GM23248 (cell line): ENCODE measurements at regions not wholly inside any gene's neighbourhood (a gene's known extent, or its start where the extent isn't known, plus 50 kb on each side); places are given as distances from the start of the nearest gene placed in this dataset.

Experiments used
- DNase-seq: peaks from one replicate; pipeline ENCODE4 v3.0.0-alpha.2; 2015
- H2AFZ ChIP-seq: fragments of 200-600 bp; sonication (generic); 2 replicates; pipeline ENCODE4 v1.6.1; 2016; ENCODE audit warnings: antibody characterized with exemption
- H3F3A ChIP-seq: fragments of 200-600 bp; sonication (generic); 2 replicates; pipeline ENCODE4 v1.6.1; 2016; ENCODE audit warnings: mild to moderate bottlenecking, antibody characterized with exemption, mixed run types; ENCODE audit not compliant: insufficient read depth
- H3K27ac ChIP-seq: fragments of 200-600 bp; sonication (generic); 2 replicates; pipeline ENCODE4 v1.5.1; 2016; ENCODE audit warnings: mild to moderate bottlenecking
- H3K27me3 ChIP-seq: fragments of 200-600 bp; sonication (generic); replicated peaks from 2 replicates; pipeline ENCODE4 v1.6.1; 2016; ENCODE audit warnings: mild to moderate bottlenecking; ENCODE audit not compliant: insufficient read depth
- H3K36me3 ChIP-seq: fragments of 200-600 bp; sonication (generic); 2 replicates; pipeline ENCODE4 v1.6.1; 2016; ENCODE audit warnings: low read depth, mild to moderate bottlenecking
- H3K4me1 ChIP-seq: fragments of 200-600 bp; sonication (generic); 2 replicates; pipeline ENCODE4 v1.6.1; 2016; ENCODE audit warnings: mild to moderate bottlenecking; ENCODE audit not compliant: insufficient read depth
- H3K4me2 ChIP-seq: fragments of 200-600 bp; sonication (generic); one replicate; pipeline ENCODE4 v1.6.1; 2016; ENCODE audit warnings: mild to moderate bottlenecking; ENCODE audit not compliant: unreplicated experiment
- H3K4me3 ChIP-seq: fragments of 200-600 bp; sonication (generic); 2 replicates; pipeline ENCODE4 v1.5.1; 2016; ENCODE audit warnings: mild to moderate bottlenecking
- H3K79me2 ChIP-seq: fragments of 200-600 bp; sonication (generic); 2 replicates; pipeline ENCODE4 v1.6.1; 2016; ENCODE audit warnings: mild to moderate bottlenecking; ENCODE audit not compliant: insufficient read depth
- H3K9ac ChIP-seq: fragments of 200-600 bp; sonication (generic); 2 replicates; pipeline ENCODE4 v1.6.1; 2016; ENCODE audit warnings: mild to moderate bottlenecking
- H3K9me2 ChIP-seq: fragments of 200-600 bp; sonication (generic); 2 replicates; pipeline ENCODE4 v1.6.1; 2016; ENCODE audit warnings: mixed run types, mild to moderate bottlenecking, moderate library complexity; ENCODE audit not compliant: insufficient read depth
- H3K9me3 ChIP-seq: fragments of 200-600 bp; sonication (generic); one replicate; pipeline ENCODE4 v1.6.1; 2017; ENCODE audit warnings: low read depth
- H4K20me1 ChIP-seq: fragments of 200-600 bp; sonication (generic); 2 replicates; pipeline ENCODE4 v1.6.0; 2016; ENCODE audit not compliant: insufficient read depth
- EZH2 ChIP-seq: fragments of 200-600 bp; sonication (generic); IDR thresholded peaks from 2 replicates; pipeline ENCODE4 v1.6.1; 2018; ENCODE audit warnings: antibody characterized with exemption, mild to moderate bottlenecking; ENCODE audit not compliant: insufficient read depth, poor library complexity, severe bottlenecking
- EZH2phosphoT487 ChIP-seq: fragments of 200-600 bp; sonication (generic); IDR thresholded peaks from 2 replicates; pipeline ENCODE4 v1.6.1; 2018; ENCODE audit warnings: antibody characterized with exemption, moderate library complexity, mild to moderate bottlenecking, low read depth; ENCODE audit not compliant: insufficient read depth
- WGBS, 2 experiments: methylation state at CpG; one replicate each; pipeline ENCODE4 v1.1.6; 2015 to 2017; ENCODE audit warnings: low lambda C conversion rate in 2 of 2, low coverage in 1 of 2; ENCODE audit errors: missing lambda C conversion rate in 2 of 2; 5-methylcytosine and 5-hydroxymethylcytosine counted together
- in situ Hi-C: fragments of 300-500 bp; cut with MboI; formaldehyde crosslinking; loops from 2 replicates; pipeline ENCODE4 v1.15.0; 2020

DNA sequence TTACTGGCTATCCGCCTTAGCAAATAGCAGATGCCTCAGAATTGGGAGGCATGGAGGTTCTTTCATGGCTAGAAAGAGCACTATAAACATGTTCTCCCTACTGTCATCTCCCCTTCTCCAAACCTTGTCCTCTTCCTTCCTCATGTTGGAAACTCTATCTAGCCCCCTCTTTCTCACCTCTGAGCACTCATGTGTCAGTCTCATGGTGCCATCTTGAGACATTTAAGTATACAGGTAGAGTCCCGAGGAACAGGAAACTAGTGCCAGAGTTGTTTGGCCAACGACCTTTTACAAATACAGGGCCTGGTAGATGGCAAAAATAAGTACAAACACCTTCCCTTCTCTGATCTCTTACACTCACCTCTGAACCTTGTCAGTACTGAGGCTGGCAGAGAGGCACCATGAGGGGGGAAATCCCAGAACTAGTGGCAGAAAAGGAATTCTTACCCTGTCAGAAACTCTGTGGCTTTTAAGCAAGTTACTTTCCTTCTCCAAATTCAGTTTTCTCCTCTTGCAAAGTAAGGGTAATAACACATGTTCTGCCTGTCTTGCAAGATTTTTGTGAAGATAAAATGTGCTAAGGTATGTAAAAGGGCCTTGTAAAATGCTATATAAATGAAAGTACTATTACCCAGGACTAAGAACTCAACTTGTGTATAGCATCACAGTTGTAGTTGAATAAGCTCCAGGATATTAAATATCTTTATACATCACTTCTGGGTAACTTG, 94.1 kb upstream of the SNX2 start:
- no peak for DNase-seq
- H3K9me2 ChIP-seq, result no peaks in the 10 kb centered on the region
- H3K4me2 ChIP-seq, result no peak overlapping the region
- H2AFZ ChIP-seq, result no peak overlapping the region
- H3K27me3 ChIP-seq, result no peaks in the 10 kb centered on the region
- in situ Hi-C loops, result no loop called here
- no peak overlapping the region for H3K4me3 ChIP-seq
- TF ChIP-seq EZH2phosphoT487, result no peak
- TF ChIP-seq EZH2, result no peak
- H3K27ac ChIP-seq, result no peak overlapping the region
- H3K4me1 ChIP-seq, result no peaks in the 10 kb centered on the region
- H3K9me3 ChIP-seq, result no peaks in the 10 kb centered on the region
- WGBS, 2 experiments, result 61 to 78% methylated on average over 3 of the region's 3 CpGs
- H3F3A ChIP-seq, result no peaks in the 10 kb centered on the region
- no peak overlapping the region for H3K9ac ChIP-seq
- H3K36me3 ChIP-seq, result no peaks in the 10 kb centered on the region
- H3K79me2 ChIP-seq, result no peaks in the 10 kb centered on the region
- no peaks in the 10 kb centered on the region for H4K20me1 ChIP-seq

DNA sequence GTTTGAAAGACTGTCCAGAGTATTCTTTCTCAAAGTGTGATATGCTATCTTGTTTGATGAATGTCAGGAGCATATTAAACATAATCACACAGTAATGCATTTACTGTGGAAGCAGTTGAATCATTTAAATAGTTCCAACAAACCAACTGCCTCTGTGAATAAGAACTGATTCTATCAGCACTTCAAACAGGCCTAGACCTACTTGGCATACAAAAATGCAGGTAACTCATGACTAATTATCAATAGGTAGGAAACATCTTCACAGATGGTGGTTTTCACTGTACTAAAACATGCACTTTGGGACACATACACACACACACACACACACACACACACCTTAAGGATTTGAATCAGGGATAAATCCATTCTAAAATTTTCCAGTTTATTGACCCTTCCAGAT, 91.2 kb upstream of the SNX2 start:
- no peaks in the 10 kb centered on the region for H3K27me3 ChIP-seq
- no peak for TF ChIP-seq EZH2
- no peak for TF ChIP-seq EZH2phosphoT487
- in situ Hi-C loops, result no loop called here

DNA sequence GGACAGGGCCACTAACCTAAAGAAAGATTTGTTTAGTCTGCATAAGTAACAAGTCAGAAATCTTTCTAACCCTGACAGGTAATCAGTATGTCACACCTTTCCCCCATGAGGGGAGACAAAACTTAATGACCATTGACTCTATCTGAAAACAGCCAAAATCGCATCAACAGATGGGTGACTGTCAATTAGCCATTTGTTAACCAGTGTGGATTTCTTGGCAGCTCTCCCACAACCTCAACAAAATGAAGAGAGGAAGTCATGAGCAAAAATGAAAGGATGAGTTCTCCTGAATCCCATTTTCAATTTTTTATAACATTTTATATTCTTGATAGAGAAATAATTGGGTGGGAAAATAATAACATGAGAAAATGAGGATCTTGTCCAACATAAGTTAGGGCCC, 84.6 kb upstream of the SNX2 start:
- Histone ChIP-seq H3K79me2 (no peaks in the 10 kb centered on the region), H3K27me3 (no peaks in the 10 kb centered on the region), H3K9me3 (no peaks in the 10 kb centered on the region), H3K4me2 (no peak overlapping the region), H3F3A (no peaks in the 10 kb centered on the region), H4K20me1 (no peaks in the 10 kb centered on the region), H3K9ac (no peak overlapping the region), H3K27ac (no peak overlapping the region), H3K36me3 (no peaks in the 10 kb centered on the region), H3K9me2 (no peaks in the 10 kb centered on the region), H3K4me1 (no peaks in the 10 kb centered on the region), H2AFZ (no peak overlapping the region), H3K4me3 (no peak overlapping the region)
- 37 to 41% methylated on average over 1 of the region's 1 CpG for WGBS, 2 experiments
- TF ChIP-seq EZH2 (no peak), EZH2phosphoT487 (no peak)
- in situ Hi-C loops, result no loop called here
- no peak for DNase-seq

More for the DNA sequence above, 91.2 kb upstream of the SNX2 start:
- Histone ChIP-seq H3K4me1 (no peaks in the 10 kb centered on the region), H3K9me3 (no peaks in the 10 kb centered on the region), H3K4me2 (no peak overlapping the region), H4K20me1 (no peaks in the 10 kb centered on the region), H3F3A (no peaks in the 10 kb centered on the region), H3K79me2 (no peaks in the 10 kb centered on the region), H2AFZ (no peak overlapping the region), H3K4me3 (no peak overlapping the region), H3K9me2 (no peaks in the 10 kb centered on the region), H3K27ac (no peak overlapping the region), H3K9ac (no peak overlapping the region), H3K36me3 (no peaks in the 10 kb centered on the region)
- DNase-seq, result no peak

- H3K9me2 ChIP-seq, result no peaks in the 10 kb centered on the region
- H3K4me2 ChIP-seq, result no peak overlapping the region
- H3K9ac ChIP-seq, result no peak overlapping the region
- H3K36me3 ChIP-seq, result no peaks in the 10 kb centered on the region
- WGBS, 2 experiments, result 64 to 74% methylated on average over 3 of the region's 3 CpGs
- no peak overlapping the region for H3K4me3 ChIP-seq
- H3K27ac ChIP-seq, result no peak overlapping the region
- H4K20me1 ChIP-seq, result no peaks in the 10 kb centered on the region
- H2AFZ ChIP-seq, result no peak overlapping the region
- H3K79me2 ChIP-seq, result no peaks in the 10 kb centered on the region
- in situ Hi-C loops, result no loop called here
- H3K4me1 ChIP-seq, result no peaks in the 10 kb centered on the region
- no peaks in the 10 kb centered on the region for H3K27me3 ChIP-seq
- TF ChIP-seq EZH2phosphoT487, result no peak
- no peak for TF ChIP-seq EZH2
- no peaks in the 10 kb centered on the region for H3K9me3 ChIP-seq
- no peaks in the 10 kb centered on the region for H3F3A ChIP-seq
- no peak for DNase-seq
These were observed 82.9 kb upstream of the SNX2 start for GRCh38 chr5:122691931-122692330.

DNA sequence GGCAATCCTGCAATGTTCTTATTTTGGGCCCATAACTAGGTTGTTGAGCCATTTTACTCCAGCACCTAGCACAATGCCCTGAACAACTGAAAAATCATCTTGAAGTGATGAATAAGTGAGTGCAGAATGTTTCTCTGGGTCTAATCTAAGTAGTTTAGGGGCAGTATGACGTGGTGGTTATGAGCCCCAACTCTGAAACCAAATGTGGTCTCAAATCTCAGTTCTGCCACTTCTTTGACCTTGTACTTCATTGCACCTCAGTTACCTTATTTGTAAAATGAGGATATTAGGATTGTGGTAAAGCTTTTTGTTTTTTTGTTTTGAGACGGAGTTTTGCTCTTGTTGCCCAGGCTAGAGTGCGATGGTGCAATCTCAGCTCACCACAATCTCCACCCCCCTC, 80.9 kb upstream of the SNX2 start:
- H3K36me3 ChIP-seq, result no peaks in the 10 kb centered on the region
- DNase-seq, result no peak
- H3K9ac ChIP-seq, result no peak overlapping the region
- no peaks in the 10 kb centered on the region for H4K20me1 ChIP-seq
- 73 to 74% methylated on average over 3 of the region's 3 CpGs for WGBS, 2 experiments
- no peaks in the 10 kb centered on the region for H3K9me2 ChIP-seq
- in situ Hi-C loops, result no loop called here
- H2AFZ ChIP-seq, result no peak overlapping the region
- no peaks in the 10 kb centered on the region for H3K4me1 ChIP-seq
- no peaks in the 10 kb centered on the region for H3K79me2 ChIP-seq
- H3F3A ChIP-seq, result no peaks in the 10 kb centered on the region
- TF ChIP-seq EZH2 (no peak), EZH2phosphoT487 (no peak)
- H3K9me3 ChIP-seq, result no peaks in the 10 kb centered on the region
- H3K27me3 ChIP-seq, result no peaks in the 10 kb centered on the region
- no peak overlapping the region for H3K4me3 ChIP-seq
- H3K4me2 ChIP-seq, result no peak overlapping the region
- no peak overlapping the region for H3K27ac ChIP-seq
